ENCODE measurements at regions not wholly inside any gene's neighbourhood (a gene's known extent, or its start where the extent isn't known, plus 50 kb on each side); places are given as distances from the start of the nearest gene placed in this dataset.

DNA sequence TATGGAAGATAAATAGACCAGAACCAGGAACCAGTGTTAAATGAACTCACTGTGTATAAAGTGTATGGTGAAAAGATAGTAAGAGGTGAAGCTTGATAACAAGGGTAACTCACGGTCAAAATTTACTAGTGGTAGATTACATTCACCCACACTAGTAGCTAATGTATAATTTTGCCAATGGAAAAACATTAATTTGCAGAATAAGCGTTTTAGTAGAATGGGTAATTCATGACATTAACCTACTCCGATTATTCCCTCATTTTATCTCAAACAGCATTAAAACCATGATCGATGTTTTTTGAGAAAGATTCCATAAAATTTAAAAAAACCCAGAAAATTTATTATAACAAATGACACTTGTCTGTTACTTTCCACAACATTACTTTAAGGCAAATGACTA, 57.7 kb upstream of the PPP1R3A start:
- no peak for DNase-seq (ENCODE audit: insufficient read length, low spot score)
- TF ChIP-seq POLR2AphosphoS5 (IDR thresholded peaks at IDR 0.05; ENCODE audit: low read depth, low read length) (no peak), SPI1 (IDR thresholded peaks at IDR 0.05; ENCODE audit: low read depth, low read length) (no peak), POLR2A (IDR thresholded peaks at IDR 0.05; ENCODE audit: low read depth, low read length) (no peak), PAX5 (IDR thresholded peaks at IDR 0.05; ENCODE audit: insufficient read depth, low read length, severe bottlenecking) (no peak), POU2F2 (IDR thresholded peaks at IDR 0.05; ENCODE audit: low read depth, low read length) (no peak), TAF1 (IDR thresholded peaks at IDR 0.05; ENCODE audit: low read depth, low read length) (no peak)
- FAIRE-seq = no peak

DNA sequence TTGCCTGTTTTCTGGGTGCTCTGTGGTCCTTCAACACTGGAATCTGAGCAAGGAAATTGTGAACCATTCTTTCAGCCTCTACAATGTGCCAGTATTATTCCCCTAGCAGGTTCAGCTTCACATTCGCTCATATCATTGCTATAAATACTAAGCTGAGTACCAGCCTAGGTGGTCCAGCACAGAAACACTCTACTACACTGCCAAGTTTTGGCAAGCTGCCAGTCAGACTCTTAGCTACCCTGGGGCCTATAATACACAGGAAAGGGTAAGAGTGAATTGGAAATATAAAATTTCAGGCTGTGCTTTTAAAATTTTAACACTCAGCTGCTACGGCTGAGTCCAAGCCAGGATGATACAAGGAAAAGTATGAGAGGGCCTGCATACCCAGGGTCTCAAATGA, 49.9 kb upstream of the PPP1R3A start:
- TF ChIP-seq TAF1 (IDR thresholded peaks at IDR 0.05; ENCODE audit: low read depth, low read length) (no peak), POU2F2 (IDR thresholded peaks at IDR 0.05; ENCODE audit: low read depth, low read length) (no peak), SPI1 (IDR thresholded peaks at IDR 0.05; ENCODE audit: low read depth, low read length) (no peak), PAX5 (IDR thresholded peaks at IDR 0.05; ENCODE audit: insufficient read depth, low read length, severe bottlenecking) (no peak), POLR2AphosphoS5 (IDR thresholded peaks at IDR 0.05; ENCODE audit: low read depth, low read length) (no peak), POLR2A (IDR thresholded peaks at IDR 0.05; ENCODE audit: low read depth, low read length) (no peak)

More for the DNA sequence above, 49.9 kb upstream of the PPP1R3A start:
- FAIRE-seq = no peak
- DNase-seq (ENCODE audit: insufficient read length, low spot score) = no peak

All from GM12891 (cell line).